ENCODE measurements at regions not wholly inside any gene's neighbourhood (a gene's known extent, or its start where the extent isn't known, plus 50 kb on each side); places are given as distances from the start of the nearest gene placed in this dataset.

GRCh38 chr3:10632741-10633140 lies 127.4 kb upstream of the ATP2B2 start:
- Histone ChIP-seq H3K36me3 (ENCODE audit: low read depth, missing control alignments) (no peaks in the 10 kb centered on the region), H3K4me3 (no peak overlapping the region), H3K27ac (no peak overlapping the region), H3K9me3 (no peaks in the 10 kb centered on the region), H3K4me1 (no peaks in the 10 kb centered on the region), H3K27me3 (no peaks in the 10 kb centered on the region)
- intact Hi-C loops (cut with DNase I; ENCODE audit: low total_unique reads) = no loop called here
- TF ChIP-seq, protein P1, sequence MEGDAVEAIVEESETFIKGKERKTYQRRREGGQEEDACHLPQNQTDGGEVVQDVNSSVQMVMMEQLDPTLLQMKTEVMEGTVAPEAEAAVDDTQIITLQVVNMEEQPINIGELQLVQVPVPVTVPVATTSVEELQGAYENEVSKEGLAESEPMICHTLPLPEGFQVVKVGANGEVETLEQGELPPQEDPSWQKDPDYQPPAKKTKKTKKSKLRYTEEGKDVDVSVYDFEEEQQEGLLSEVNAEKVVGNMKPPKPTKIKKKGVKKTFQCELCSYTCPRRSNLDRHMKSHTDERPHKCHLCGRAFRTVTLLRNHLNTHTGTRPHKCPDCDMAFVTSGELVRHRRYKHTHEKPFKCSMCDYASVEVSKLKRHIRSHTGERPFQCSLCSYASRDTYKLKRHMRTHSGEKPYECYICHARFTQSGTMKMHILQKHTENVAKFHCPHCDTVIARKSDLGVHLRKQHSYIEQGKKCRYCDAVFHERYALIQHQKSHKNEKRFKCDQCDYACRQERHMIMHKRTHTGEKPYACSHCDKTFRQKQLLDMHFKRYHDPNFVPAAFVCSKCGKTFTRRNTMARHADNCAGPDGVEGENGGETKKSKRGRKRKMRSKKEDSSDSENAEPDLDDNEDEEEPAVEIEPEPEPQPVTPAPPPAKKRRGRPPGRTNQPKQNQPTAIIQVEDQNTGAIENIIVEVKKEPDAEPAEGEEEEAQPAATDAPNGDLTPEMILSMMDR (IDR thresholded peaks at IDR 0.05) = no peak
- TF ChIP-seq POLR2A (IDR thresholded peaks at IDR 0.05) = no peak
- no peak for DNase-seq
- WGBS, 2 donors = 87 to 93% methylated on average over 3 of the region's 3 CpGs

GRCh38 chr3:10635446-10636076 lies 130.2 kb upstream of the ATP2B2 start:
- DNase-seq = no peak
- TF ChIP-seq, protein P1 (IDR thresholded peaks at IDR 0.05) = no peak
- TF ChIP-seq POLR2A (IDR thresholded peaks at IDR 0.05) = no peak

DNA sequence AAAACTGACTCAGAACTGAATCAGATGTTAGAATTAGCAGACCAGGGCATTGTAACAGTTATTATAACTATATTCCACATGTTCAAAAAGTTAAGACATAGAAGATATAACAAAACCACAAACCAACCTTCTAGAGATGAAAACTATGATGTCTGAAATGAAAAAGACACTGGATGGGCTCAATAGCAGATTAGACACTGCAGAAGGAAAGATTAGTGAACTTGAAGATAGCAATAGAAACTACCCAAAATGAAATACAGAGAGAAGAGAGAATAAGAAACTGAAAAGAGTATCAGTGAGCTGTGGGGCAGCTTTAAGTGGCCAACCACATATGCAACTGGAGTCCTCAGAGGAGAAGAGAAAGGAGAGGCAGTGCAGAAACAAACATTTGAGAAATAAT lies 132.0 kb upstream of the ATP2B2 start:
- Histone ChIP-seq H3K36me3 (ENCODE audit: low read depth, missing control alignments) (no peaks in the 10 kb centered on the region), H3K4me3 (no peak overlapping the region), H3K4me1 (no peaks in the 10 kb centered on the region), H3K27me3 (no peaks in the 10 kb centered on the region), H3K9me3 (no peaks in the 10 kb centered on the region), H3K27ac (no peak overlapping the region)
- intact Hi-C loops (cut with DNase I; ENCODE audit: low total_unique reads) = no loop called here
- no peak for DNase-seq
- no peak for TF ChIP-seq POLR2A (IDR thresholded peaks at IDR 0.05)
- TF ChIP-seq, protein P1 (IDR thresholded peaks at IDR 0.05) = no peak

More at GRCh38 chr3:10635446-10636076, 130.2 kb upstream of the ATP2B2 start:
- H3K27me3 ChIP-seq = no peaks in the 10 kb centered on the region
- no peaks in the 10 kb centered on the region for H3K36me3 ChIP-seq (ENCODE audit: low read depth, missing control alignments)
- intact Hi-C loops (cut with DNase I; ENCODE audit: low total_unique reads) = no loop called here
- H3K27ac ChIP-seq = no peak overlapping the region
- WGBS, 2 donors = 85 to 92% methylated on average over 6 to 7 of the region's 7 CpGs
- H3K4me3 ChIP-seq = no peak overlapping the region
- no peaks in the 10 kb centered on the region for H3K9me3 ChIP-seq
- H3K4me1 ChIP-seq = no peaks in the 10 kb centered on the region

DNA sequence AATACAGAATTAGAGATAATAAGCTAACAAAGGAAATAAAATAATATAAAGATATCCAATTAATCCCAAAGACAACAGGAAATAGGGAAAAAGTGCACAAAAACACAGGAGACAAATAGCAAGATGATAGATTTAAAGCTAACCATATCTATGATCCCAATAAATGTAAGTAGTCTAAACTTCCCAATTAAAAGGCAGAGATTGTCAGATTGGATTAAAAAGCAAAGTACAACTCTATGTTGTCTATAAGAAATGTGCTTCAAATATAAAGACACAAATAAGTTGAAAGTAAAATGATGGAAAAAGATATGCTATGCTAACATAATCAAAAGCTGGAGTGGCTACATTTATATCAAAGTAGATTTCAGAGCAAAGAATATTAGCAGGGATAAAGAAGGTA lies 133.1 kb upstream of the ATP2B2 start:
- intact Hi-C loops (cut with DNase I; ENCODE audit: low total_unique reads) = no loop called here
- Histone ChIP-seq H3K4me3 (no peak overlapping the region), H3K27me3 (no peaks in the 10 kb centered on the region), H3K27ac (no peak overlapping the region), H3K4me1 (no peaks in the 10 kb centered on the region), H3K9me3 (no peaks in the 10 kb centered on the region), H3K36me3 (ENCODE audit: low read depth, missing control alignments) (no peaks in the 10 kb centered on the region)
- TF ChIP-seq POLR2A (IDR thresholded peaks at IDR 0.05) = no peak
- TF ChIP-seq, protein P1 (IDR thresholded peaks at IDR 0.05) = no peak
- DNase-seq = no peak

DNA sequence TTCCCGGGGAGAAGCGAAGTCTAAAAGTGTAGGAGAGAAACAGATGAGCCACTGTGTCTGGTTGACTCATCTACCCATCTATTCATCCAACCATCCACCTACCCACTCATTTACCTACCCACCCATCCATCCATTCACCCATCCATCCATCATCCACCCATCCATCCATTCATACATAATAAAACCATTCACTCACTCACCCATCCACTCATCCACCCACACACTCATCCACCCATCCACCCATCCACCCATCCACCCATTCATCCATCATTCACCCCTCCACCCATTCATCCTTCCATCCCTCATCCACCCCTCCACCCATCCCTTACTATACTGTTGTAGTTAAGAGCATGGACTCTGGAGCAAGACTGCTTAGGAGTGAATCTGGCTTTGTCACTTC lies 136.4 kb upstream of the ATP2B2 start:
- no peaks in the 10 kb centered on the region for H3K9me3 ChIP-seq
- TF ChIP-seq POLR2A (IDR thresholded peaks at IDR 0.05) = no peak
- TF ChIP-seq, protein P1 (IDR thresholded peaks at IDR 0.05) = no peak
- H3K36me3 ChIP-seq (ENCODE audit: low read depth, missing control alignments) = no peaks in the 10 kb centered on the region
- no peak overlapping the region for H3K27ac ChIP-seq
- intact Hi-C loops (cut with DNase I; ENCODE audit: low total_unique reads) = no loop called here
- no peak for DNase-seq
- no peaks in the 10 kb centered on the region for H3K27me3 ChIP-seq
- H3K4me3 ChIP-seq = no peak overlapping the region
- H3K4me1 ChIP-seq = no peaks in the 10 kb centered on the region
- WGBS, 2 donors = 91 to 98% methylated on average over 2 of the region's 2 CpGs

Measured in testis (tissue), 2 donors.